ENCODE measurements at regions not wholly inside any gene's neighbourhood (a gene's known extent, or its start where the extent isn't known, plus 50 kb on each side); places are given as distances from the start of the nearest gene placed in this dataset.

DNA sequence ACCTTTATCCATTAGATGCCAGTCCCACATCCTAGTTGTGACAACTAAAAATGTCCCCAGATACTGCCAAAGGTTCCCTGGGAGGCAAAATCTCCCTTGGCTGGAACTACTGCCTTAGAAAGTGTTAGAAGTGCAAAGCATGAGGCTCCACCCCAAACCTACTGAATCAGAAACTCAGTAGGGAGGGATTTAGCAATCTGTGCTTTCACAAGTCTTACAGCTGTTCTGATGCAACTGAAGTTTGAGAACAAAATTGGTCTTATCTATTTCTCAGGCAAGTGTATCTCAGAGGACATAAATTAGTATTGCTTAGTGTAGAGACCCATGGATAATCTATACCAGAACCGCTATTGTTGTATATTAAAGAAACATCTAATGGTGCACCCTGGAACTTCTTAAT lies 70.2 kb downstream of the CLDN1 start:
- Mint-ChIP-seq H3K36me3 (ENCODE audit: insufficient read depth) (no peaks in the 10 kb centered on the region), H3K4me1 (ENCODE audit: low read depth in 2 of 2) (no peaks in the 10 kb centered on the region), H3K9me3 (peaks cover 0 to 3% of the 10 kb centered on the region in 2 donors), H3K4me3 (no peak overlapping the region), H3K27me3 (peaks cover 6 to 7% of the 10 kb centered on the region in 2 donors), H3K27ac (no peak overlapping the region)
- ATAC-seq (replicated peaks) (no peak), DNase-seq (no peak)

DNA sequence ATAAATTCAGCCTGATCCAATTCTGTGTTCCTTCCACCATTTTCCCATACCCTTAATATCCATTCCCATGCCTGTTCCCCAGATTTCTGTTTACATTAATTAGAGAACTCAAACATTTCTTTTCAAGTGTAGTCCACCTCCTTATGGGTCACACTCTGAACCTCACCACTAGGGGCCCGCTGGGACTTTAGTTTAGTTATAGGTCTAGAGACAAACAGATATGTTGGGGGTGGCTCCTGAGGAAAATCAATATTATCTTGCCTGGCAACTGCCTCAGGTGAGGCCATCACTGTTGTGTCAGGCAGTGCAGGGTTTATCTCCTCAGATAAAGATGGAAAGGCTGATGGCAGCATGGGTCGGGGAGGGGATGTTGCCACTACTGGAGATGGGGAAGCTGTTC lies 72.8 kb downstream of the CLDN1 start:
- peaks cover 0 to 7% of the 10 kb centered on the region in 2 donors for H3K9me3 Mint-ChIP-seq
- no peak for DNase-seq
- no peaks in the 10 kb centered on the region for H3K4me1 Mint-ChIP-seq (ENCODE audit: low read depth in 2 of 2)
- no peak overlapping the region for H3K27ac Mint-ChIP-seq
- H3K36me3 Mint-ChIP-seq (ENCODE audit: insufficient read depth), result no peaks in the 10 kb centered on the region
- H3K4me3 Mint-ChIP-seq, result no peak overlapping the region
- peaks cover 6 to 7% of the 10 kb centered on the region in 2 donors for H3K27me3 Mint-ChIP-seq
- ATAC-seq (replicated peaks), result no peak

DNA sequence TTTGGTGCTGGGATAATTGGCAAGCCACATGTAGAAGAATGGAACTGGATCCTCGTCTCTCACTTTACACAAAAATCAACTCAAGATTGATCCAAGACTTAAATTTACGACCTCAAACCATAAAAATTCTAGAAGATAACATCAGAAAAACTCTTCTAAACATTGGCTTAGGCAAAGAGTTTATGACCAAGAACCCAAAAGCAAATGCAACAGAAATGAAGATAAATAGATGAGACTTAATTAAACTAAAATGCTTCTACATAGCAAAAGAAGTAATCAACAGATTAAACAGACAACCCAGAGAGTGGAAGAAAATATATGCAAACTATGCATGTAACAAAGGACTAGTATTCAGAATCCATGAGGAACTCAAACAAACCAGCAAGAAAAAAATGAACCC lies 80.1 kb downstream of the CLDN1 start:
- Mint-ChIP-seq H3K4me1 (ENCODE audit: low read depth in 2 of 2) (no peaks in the 10 kb centered on the region), H3K27me3 (no peaks in the 10 kb centered on the region), H3K36me3 (ENCODE audit: insufficient read depth) (no peaks in the 10 kb centered on the region), H3K9me3 (peaks cover 4 to 9% of the 10 kb centered on the region in 2 donors), H3K4me3 (no peak overlapping the region), H3K27ac (no peak overlapping the region)
- ATAC-seq (replicated peaks) (no peak), DNase-seq (no peak)

DNA sequence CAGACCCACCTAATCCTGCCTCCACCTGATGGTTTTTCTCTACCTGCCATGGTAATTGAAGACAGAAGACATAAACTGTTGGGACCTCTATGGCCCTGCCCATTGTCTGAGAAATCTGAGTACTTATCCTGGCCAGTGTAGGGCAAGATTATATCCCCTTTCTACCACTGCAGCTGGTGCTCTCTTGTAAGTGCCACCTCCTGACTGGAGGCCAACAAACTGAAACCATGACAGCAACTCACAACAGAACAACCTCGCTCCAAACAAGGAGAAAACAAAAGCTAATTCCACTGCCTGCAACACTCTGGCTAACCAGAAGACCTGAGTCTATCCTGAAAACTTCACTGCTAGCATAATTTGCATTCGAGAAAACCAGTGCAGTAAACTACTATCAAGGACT lies 82.9 kb downstream of the CLDN1 start:
- no peaks in the 10 kb centered on the region for H3K36me3 Mint-ChIP-seq (ENCODE audit: insufficient read depth)
- no peak for DNase-seq
- no peak overlapping the region for H3K4me3 Mint-ChIP-seq
- no peaks in the 10 kb centered on the region for H3K4me1 Mint-ChIP-seq (ENCODE audit: low read depth in 2 of 2)
- H3K27ac Mint-ChIP-seq, result no peak overlapping the region
- H3K9me3 Mint-ChIP-seq, result peaks cover 0 to 9% of the 10 kb centered on the region in 2 donors
- no peaks in the 10 kb centered on the region for H3K27me3 Mint-ChIP-seq
- ATAC-seq (replicated peaks), result no peak

DNA sequence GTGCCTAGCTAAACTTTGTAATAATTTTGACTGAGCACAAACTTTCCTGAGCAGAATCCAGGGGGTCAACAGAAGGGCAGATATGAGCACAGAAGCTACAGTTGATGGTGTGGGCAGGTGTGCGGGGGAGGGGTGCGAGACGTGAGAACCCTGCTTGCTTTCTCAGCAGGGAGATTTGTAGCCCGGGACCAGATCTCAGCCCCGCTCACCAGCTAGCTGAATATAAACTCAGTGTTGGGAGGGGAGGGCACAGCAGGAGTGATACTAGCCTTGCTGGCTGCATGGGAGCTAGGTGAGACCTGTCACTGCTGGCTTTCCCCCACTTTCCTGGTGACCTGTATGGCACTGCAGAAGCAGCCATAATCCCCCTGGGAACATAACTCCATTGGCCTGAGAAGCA lies 83.4 kb downstream of the CLDN1 start:
- H3K27me3 Mint-ChIP-seq, result no peaks in the 10 kb centered on the region
- no peak for ATAC-seq (replicated peaks)

DNA sequence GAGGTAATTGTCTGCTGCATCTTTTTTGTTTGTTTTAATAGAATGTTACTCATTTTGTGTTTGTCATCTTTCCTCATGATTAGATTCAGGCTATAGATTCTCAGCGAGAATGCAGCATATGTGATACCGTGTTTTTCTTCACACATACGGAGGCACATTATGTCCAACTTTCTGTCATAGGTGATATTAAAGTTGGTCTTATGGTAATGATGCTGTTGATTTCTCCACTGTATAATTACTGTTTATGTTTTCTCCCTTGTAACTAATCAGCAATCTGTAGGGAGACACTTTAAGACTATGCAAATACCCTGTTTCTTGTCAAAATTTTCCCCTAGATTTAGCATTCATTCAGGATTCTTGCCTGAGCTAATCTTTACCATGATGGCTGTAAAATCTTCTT lies 87.6 kb downstream of the CLDN1 start:
- no peak for ATAC-seq (replicated peaks)
- H3K27me3 Mint-ChIP-seq, result no peaks in the 10 kb centered on the region
- H3K27ac Mint-ChIP-seq, result no peak overlapping the region
- H3K9me3 Mint-ChIP-seq, result no peaks in the 10 kb centered on the region
- no peak for DNase-seq
- H3K4me3 Mint-ChIP-seq, result no peak overlapping the region
- H3K4me1 Mint-ChIP-seq (ENCODE audit: low read depth in 2 of 2), result no peaks in the 10 kb centered on the region
- H3K36me3 Mint-ChIP-seq (ENCODE audit: insufficient read depth), result no peaks in the 10 kb centered on the region

More for the DNA sequence above, 83.4 kb downstream of the CLDN1 start:
- Mint-ChIP-seq H3K4me3 (no peak overlapping the region), H3K4me1 (ENCODE audit: low read depth in 2 of 2) (no peaks in the 10 kb centered on the region), H3K36me3 (ENCODE audit: insufficient read depth) (no peaks in the 10 kb centered on the region), H3K9me3 (peaks cover 0 to 9% of the 10 kb centered on the region in 2 donors), H3K27ac (no peak overlapping the region)
- DNase-seq, result no peak

DNA sequence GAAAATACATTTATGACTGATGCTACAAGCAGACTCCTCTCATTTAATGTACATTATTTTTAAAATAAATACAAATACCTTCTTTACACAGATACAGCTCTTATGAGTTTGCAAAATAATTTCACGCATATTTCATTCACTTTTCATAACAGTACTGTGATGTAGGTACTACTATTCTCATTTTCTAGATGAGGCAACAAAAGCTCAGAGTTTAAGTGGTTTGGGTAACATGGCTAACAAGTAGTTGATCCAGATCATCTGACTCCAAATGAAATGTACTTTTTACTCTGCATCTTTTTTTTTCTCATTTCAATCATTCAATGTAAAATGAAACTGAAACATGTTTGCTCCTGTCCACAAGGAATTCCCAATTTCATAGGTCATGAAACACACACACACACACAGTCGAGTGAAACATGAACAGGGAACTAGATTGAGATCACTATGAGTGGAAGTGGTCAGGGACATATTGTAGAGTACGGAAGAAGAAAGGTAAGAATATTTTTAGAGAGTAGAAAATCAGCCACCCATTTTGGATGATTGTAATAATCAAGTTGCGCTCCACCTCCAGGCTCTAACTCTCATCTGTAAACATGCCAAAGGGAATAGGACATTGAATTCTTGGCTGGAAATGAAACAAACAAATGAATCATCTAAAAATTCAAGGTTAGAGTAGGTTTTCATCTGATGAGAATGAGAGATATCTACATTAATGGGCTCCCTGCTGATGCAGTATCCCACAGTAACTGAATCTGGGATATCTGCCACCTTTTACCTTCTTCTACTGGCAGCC lies 92.4 kb downstream of the CLDN1 start:
- Mint-ChIP-seq H3K36me3 (ENCODE audit: insufficient read depth) (no peaks in the 10 kb centered on the region), H3K27me3 (peaks cover 0 to 6% of the 10 kb centered on the region in 2 donors), H3K4me3 (no peak overlapping the region), H3K27ac (no peak overlapping the region), H3K9me3 (no peaks in the 10 kb centered on the region), H3K4me1 (ENCODE audit: low read depth in 2 of 2) (no peaks in the 10 kb centered on the region)
- no peak for DNase-seq
- no peak for ATAC-seq (replicated peaks)

DNA sequence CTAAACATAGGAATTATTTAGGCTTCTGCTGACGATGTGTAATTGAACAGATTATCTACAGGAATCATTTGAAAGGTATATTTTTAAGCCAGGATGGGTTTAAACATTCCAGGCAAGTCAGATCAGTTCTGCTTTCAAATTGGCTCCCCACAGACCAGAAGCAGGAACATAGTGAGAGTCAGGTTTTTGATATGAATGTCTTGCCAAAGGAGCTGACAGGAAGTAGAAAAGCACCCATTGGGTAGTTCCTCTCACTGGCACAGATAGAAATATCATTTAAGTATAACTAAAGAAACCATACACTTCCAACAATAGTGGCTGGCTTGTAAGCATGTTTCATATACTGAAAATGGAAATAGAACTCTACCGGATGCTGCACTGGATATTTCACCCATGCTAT lies 95.2 kb downstream of the CLDN1 start:
- H3K9me3 Mint-ChIP-seq, result no peaks in the 10 kb centered on the region
- ATAC-seq (replicated peaks), result no peak

DNA sequence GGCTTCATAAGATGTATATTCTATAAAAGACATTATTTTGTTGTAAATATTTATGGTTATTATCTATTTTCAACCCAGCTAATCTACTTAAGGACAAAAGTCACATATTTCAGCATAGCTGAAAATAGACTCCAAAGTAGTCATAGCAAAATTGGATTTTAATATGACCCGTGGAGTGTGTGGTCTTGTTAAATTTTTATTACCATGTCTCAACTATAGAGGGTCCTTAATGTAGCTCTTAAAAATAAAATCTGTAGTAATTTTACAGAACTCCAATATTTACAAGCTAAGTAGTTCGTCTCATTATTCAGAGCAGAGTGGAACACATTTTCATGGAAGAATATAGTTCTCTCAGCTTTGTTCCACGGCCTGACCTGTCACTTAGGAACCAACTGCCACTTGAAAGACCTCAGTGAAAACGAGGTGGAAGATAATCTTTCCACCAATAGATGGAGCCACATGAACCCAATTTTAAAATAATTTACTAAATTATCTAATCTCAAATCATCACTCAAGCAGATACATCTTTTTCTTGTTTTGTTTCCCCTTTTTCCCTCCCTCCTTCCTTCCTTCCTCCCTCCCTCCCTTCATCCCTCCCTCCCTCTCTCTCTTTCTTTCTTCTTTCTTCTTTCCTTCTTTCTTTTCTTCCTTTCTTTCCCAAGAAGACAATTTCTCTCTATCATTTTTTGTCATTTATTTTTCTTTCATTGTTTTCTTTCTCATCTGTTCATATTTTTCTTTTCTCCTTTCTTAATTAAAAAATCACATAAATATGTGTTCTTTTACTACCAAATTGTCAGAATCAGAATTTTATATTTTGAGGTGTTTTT lies 97.2 kb downstream of the CLDN1 start:
- DNase-seq, result no peak
- no peak for ATAC-seq (replicated peaks)
- no peak overlapping the region for H3K4me3 Mint-ChIP-seq
- peaks cover 0 to 3% of the 10 kb centered on the region in 2 donors for H3K9me3 Mint-ChIP-seq
- no peak overlapping the region for H3K27ac Mint-ChIP-seq
- H3K36me3 Mint-ChIP-seq (ENCODE audit: insufficient read depth), result no peaks in the 10 kb centered on the region
- peaks cover 6 to 7% of the 10 kb centered on the region in 2 donors for H3K27me3 Mint-ChIP-seq
- H3K4me1 Mint-ChIP-seq (ENCODE audit: low read depth in 2 of 2), result no peaks in the 10 kb centered on the region

More for the DNA sequence above, 95.2 kb downstream of the CLDN1 start:
- Mint-ChIP-seq H3K36me3 (ENCODE audit: insufficient read depth) (no peaks in the 10 kb centered on the region), H3K27me3 (peaks cover 6 to 7% of the 10 kb centered on the region in 2 donors), H3K4me3 (no peak overlapping the region), H3K4me1 (ENCODE audit: low read depth in 2 of 2) (no peaks in the 10 kb centered on the region), H3K27ac (no peak overlapping the region)
- DNase-seq, result no peak

DNA sequence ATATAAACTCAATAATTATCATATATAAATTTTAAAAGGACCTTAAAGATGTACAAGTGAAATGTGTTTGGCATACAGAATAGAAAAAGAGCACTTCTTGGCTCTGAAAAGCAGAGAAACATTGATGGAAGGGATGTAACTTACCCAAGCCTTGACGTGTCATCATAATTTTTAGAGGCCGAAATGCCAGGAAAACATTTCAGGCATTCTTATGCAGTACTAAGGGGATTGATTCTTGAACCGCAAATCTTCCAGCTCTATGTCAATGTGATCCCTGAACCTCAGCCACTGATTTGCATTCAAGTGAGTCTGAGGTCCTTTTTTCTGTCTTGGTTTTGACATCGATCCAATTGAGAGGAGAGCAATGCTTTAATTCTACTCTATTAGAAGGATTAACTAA lies 97.8 kb downstream of the CLDN1 start:
- no peaks in the 10 kb centered on the region for H3K4me1 Mint-ChIP-seq (ENCODE audit: low read depth in 2 of 2)
- no peaks in the 10 kb centered on the region for H3K36me3 Mint-ChIP-seq (ENCODE audit: insufficient read depth)
- H3K4me3 Mint-ChIP-seq, result no peak overlapping the region
- H3K9me3 Mint-ChIP-seq, result peaks cover 0 to 3% of the 10 kb centered on the region in 2 donors
- no peak overlapping the region for H3K27ac Mint-ChIP-seq
- H3K27me3 Mint-ChIP-seq, result peaks cover 6 to 7% of the 10 kb centered on the region in 2 donors
- no peak for ATAC-seq (replicated peaks)
- no peak for DNase-seq

DNA sequence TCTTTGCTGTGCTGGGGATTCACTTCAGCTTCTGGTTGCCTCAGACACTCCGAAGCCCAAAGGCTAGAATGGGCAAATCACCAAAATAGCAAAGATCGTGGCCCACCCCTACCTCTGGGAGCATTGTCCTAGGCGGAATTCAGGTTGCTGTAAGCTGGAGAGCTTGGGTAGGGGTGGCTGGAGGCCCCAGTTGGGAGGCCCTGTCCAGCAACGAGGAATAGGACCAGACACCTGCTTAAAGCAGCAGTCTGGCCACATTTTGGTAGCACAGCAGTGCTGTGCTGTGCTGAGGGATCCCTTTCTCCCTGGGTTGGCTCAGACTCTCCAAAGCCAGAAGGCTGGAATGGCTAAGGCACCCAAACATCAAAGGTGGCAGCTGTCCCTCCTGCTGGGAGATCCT lies 99.3 kb downstream of the CLDN1 start:
- ATAC-seq (replicated peaks), result no peak
- Mint-ChIP-seq H3K36me3 (ENCODE audit: insufficient read depth) (no peaks in the 10 kb centered on the region), H3K27ac (no peak overlapping the region), H3K4me1 (ENCODE audit: low read depth in 2 of 2) (no peaks in the 10 kb centered on the region), H3K27me3 (peaks cover 1 to 7% of the 10 kb centered on the region in 2 donors), H3K4me3 (no peak overlapping the region), H3K9me3 (peaks cover 0 to 3% of the 10 kb centered on the region in 2 donors)
- DNase-seq, result no peak

DNA sequence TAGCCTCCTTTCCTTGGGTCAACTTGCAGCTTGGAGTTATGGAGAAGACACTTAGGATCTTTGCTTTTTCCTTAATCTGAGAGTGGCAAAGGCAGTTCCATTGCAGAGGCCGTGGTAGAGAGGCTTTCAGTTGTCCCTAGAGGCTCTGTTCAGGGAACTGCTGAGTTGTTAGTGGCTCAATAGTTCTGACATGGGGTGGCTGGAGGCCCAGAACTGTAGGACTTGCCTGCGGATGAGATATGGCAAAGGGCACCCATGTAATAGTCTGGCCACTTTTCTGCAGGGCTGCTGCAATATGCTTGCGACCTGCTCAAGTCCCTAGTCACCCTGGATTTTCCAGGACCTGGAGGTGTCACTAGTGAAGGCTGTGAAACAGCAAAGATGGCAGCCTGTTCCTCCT lies 99.9 kb downstream of the CLDN1 start:
- peaks cover 0 to 3% of the 10 kb centered on the region in 2 donors for H3K9me3 Mint-ChIP-seq
- peaks cover 0 to 7% of the 10 kb centered on the region in 2 donors for H3K27me3 Mint-ChIP-seq
- no peaks in the 10 kb centered on the region for H3K4me1 Mint-ChIP-seq (ENCODE audit: low read depth in 2 of 2)
- no peak for ATAC-seq (replicated peaks)
- no peaks in the 10 kb centered on the region for H3K36me3 Mint-ChIP-seq (ENCODE audit: insufficient read depth)
- no peak for DNase-seq
- H3K4me3 Mint-ChIP-seq, result no peak overlapping the region
- no peak overlapping the region for H3K27ac Mint-ChIP-seq

DNA sequence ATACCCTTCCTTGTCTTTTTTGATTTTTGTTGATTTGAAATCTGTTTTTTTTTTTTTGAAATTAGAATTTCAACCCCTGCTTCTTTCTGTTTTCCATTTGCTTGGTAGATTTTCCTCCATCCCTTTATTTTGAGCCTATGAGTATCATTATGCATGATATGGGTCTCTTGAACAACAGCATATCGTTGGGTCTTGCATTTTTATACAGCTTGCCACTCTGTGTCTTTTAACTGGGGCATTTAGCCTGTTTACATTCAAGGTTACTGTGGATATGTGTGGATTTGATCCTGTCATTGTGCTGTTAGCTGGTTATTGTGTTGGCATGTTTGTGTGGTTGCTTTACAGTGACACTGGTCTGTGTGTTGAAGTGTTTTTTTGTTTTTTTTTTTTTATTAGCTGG lies 99.7 kb upstream of the P3H2 start:
- H3K4me3 Mint-ChIP-seq, result no peak overlapping the region
- peaks cover 0 to 3% of the 10 kb centered on the region in 2 donors for H3K9me3 Mint-ChIP-seq
- H3K36me3 Mint-ChIP-seq (ENCODE audit: insufficient read depth), result no peaks in the 10 kb centered on the region
- peaks cover 0 to 7% of the 10 kb centered on the region in 2 donors for H3K27me3 Mint-ChIP-seq
- H3K4me1 Mint-ChIP-seq (ENCODE audit: low read depth in 2 of 2), result no peaks in the 10 kb centered on the region
- H3K27ac Mint-ChIP-seq, result no peak overlapping the region
- DNase-seq (no peak), ATAC-seq (replicated peaks) (no peak)

DNA sequence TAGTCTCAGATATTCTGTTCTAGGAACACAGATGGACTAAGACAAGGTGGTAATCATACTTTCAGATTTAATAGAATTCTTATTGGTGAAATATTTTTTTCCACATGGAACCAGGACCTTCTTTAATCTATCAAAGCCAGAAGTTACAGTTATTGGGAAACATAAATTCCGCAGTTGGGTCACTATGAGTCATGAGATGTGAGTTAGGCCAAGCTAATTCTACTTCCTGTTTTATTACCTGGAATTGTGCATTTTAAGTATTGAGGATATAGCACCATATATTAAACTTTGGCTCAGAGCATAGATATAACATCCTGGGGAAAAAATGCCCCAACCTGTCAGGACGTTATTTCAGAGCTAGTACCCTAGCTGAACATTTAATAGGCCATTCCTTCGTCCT lies 96.4 kb upstream of the P3H2 start:
- H3K27ac Mint-ChIP-seq, result no peak overlapping the region
- H3K27me3 Mint-ChIP-seq, result peaks cover 0 to under 1% of the 10 kb centered on the region in 2 donors
- H3K4me1 Mint-ChIP-seq (ENCODE audit: low read depth in 2 of 2), result no peaks in the 10 kb centered on the region
- peaks cover 0 to 3% of the 10 kb centered on the region in 2 donors for H3K9me3 Mint-ChIP-seq
- ATAC-seq (replicated peaks) (no peak), DNase-seq (no peak)
- no peaks in the 10 kb centered on the region for H3K36me3 Mint-ChIP-seq (ENCODE audit: insufficient read depth)
- no peak overlapping the region for H3K4me3 Mint-ChIP-seq

Measured in effector memory CD8-positive, alpha-beta T cell (primary cell).